GM12873 (cell line): ENCODE measurements at regions not wholly inside any gene's neighbourhood (a gene's known extent, or its start where the extent isn't known, plus 50 kb on each side); places are given as distances from the start of the nearest gene placed in this dataset.

Experiments used
- TF ChIP-seq, protein P1 (sequence below): IDR thresholded peaks from 2 replicates; pipeline ENCODE4 v1.5.1; 2012; ENCODE audit warnings: low read depth, mild to moderate bottlenecking, moderate library complexity, low read length, control low read depth; ENCODE audit not compliant: insufficient read depth; ENCODE audit errors: missing control alignments

DNA sequence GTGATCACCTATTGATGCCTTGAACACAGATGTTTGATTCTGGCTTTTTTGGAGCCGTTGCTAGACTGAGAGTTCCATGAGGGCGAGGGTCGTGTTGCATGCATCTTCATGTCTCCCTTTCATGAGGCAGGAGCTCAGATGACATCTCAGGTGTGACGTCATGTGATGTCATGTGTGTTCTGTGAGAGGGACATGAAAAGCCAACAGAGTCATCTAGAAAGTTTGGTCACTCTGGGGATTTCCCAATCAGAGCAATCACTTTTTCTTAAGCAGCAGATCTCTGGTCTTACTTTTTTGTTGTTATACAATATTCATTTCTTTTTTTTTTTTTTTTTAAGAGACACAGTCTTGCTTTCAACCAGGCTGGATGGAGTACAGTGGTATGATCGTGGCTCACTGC, 411.8 kb downstream of the PREX1 start:
- TF ChIP-seq, protein P1, sequence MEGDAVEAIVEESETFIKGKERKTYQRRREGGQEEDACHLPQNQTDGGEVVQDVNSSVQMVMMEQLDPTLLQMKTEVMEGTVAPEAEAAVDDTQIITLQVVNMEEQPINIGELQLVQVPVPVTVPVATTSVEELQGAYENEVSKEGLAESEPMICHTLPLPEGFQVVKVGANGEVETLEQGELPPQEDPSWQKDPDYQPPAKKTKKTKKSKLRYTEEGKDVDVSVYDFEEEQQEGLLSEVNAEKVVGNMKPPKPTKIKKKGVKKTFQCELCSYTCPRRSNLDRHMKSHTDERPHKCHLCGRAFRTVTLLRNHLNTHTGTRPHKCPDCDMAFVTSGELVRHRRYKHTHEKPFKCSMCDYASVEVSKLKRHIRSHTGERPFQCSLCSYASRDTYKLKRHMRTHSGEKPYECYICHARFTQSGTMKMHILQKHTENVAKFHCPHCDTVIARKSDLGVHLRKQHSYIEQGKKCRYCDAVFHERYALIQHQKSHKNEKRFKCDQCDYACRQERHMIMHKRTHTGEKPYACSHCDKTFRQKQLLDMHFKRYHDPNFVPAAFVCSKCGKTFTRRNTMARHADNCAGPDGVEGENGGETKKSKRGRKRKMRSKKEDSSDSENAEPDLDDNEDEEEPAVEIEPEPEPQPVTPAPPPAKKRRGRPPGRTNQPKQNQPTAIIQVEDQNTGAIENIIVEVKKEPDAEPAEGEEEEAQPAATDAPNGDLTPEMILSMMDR = no peak

DNA sequence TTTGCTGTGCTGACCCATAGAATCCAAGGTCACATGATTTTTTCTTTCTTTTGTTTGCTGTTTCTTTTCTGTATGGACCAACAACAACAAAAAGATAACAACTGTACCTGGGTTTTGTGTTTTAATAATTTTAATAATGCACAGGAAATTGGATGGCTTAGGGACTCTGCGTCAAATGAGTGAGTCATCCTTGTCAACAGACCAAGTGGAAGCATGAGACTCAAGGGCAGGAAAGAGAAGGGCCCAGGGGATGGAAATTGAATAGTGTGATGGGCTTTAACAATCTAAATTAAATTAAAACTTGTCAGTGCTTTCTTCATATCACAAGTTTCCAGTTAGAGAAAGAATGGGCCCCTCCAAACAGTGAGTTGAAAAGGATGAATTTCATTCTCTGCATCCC, 413.0 kb downstream of the PREX1 start:
- TF ChIP-seq, protein P1 = no peak

DNA sequence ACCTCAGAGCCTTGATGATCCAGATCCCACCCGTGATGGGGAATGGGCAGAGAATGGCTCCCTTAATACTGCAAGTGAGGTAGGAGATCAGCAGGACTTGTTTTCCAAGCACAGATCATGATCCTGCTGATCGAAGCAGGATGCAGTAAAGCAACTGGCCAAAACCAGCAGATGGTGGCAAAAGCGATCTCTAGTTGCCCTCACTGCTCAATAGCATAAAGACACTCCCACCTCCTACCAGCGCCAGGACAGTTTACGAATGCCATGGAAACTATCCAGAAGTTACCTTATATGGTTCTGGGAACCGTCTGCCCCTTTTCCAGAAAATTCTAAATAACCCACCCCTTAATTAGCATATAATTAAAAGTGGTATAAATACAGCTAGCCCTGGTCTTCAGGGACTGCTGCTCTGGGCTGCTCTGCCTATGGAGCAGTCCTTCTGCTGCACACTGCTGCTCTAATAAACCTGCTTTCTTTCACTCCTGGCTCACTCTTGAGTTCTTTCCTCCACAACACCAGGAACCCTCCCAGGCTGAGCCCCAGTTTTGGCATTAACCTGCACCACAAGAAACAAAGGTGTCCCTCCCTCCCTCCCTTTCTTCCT, 415.8 kb downstream of the PREX1 start:
- TF ChIP-seq, protein P1 = no peak

DNA sequence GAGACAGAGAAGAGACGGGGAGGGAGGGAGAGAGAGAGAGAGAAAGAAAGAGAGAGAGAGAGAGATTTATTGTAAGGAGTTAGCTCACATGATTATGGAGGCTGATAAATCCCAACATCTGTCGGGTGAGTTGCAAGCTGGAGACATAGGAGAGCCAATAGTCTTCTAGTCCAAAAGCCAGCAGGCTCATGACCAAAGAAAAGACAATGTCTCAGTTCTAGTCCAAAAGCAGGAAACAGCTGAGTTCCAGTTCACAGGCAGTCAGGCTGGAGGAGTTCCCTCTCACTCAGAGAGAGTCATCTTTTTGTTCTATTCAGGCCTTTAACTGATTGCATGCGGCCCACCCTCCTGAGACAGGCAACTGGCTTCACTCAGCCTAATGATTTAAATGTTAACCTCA, 416.6 kb downstream of the PREX1 start:
- TF ChIP-seq, protein P1 = no peak

DNA sequence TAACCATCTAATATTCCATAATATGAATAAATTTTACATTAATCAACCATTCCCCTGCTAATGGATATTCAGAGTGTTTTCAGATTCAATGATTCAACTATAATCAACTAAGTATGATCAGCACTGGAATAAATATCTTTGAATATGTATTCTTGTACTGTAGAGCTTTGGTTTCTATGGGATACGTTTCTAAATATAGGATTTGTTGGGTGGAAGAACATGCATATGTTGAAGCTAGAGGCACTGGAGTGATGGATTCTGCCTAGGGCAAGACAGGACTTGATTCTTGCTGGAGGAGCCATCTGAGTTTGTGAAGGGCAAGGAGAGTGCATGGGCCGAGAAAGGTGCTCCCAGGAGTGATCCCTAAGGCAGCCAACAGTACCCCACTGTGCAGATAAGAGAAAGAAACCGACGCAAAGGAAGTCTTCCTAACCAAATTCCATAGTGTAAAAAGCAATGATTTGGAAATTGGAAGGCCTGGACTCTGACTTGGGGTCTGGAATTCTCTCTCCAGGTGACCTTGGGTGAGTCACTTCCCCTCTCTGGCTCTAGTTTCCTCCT, 418.7 kb downstream of the PREX1 start:
- TF ChIP-seq, protein P1 = no peak

DNA sequence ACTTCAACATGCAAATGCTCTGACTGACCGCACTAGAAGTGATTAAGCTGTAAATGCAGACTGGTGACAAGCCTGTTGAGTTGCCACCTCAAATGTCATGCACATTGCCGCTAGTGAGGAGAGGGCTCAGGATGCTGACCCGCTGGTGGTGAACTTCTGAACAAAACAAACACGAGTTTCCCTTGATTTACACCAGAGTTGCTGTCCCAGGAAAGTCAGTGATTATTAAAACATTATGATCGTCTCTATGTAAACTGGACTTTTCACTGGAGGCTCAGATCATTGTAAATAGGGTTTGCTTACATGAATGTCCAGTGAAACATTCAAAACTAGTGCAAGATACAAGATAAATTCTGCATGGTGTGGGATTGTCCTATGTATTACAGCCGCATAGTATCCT, 420.1 kb downstream of the PREX1 start:
- TF ChIP-seq, protein P1 = no peak

DNA sequence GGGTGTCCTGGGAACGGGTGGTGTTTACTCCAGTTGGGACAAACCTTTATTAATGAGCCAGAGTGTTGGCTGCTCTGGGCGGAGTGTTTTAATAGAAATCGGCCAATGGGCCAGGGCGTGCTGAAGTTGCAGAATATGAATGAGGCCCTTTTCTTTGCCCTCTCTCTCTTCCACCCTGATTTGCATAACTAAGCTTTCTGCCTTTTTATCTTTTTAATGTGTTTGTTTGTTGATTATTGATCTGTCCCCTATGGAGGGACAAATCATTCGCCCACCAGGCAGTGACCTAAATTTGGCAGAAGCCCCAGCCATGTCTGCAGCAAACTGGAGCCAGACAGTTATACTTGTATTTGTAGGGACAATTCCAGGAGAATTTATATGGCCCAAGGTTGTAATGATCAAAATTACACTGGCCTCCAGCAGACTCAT, 420.9 kb downstream of the PREX1 start:
- TF ChIP-seq, protein P1 = no peak
